ENCODE measurements at regions not wholly inside any gene's neighbourhood (a gene's known extent, or its start where the extent isn't known, plus 50 kb on each side); places are given as distances from the start of the nearest gene placed in this dataset.

- TF ChIP-seq EHMT2 (IDR thresholded peaks at IDR 0.05; ENCODE audit: low read depth) (no peak), CTCF (IDR thresholded peaks at IDR 0.05) (no peak), MAZ (IDR thresholded peaks at IDR 0.05; ENCODE audit: borderline replicate concordance, low read depth, low read length) (no peak)
Observed at GRCh38 chr12:33047666-33048065, 151.1 kb upstream of the PKP2 start.
